ENCODE measurements at regions not wholly inside any gene's neighbourhood (a gene's known extent, or its start where the extent isn't known, plus 50 kb on each side); places are given as distances from the start of the nearest gene placed in this dataset.

DNA sequence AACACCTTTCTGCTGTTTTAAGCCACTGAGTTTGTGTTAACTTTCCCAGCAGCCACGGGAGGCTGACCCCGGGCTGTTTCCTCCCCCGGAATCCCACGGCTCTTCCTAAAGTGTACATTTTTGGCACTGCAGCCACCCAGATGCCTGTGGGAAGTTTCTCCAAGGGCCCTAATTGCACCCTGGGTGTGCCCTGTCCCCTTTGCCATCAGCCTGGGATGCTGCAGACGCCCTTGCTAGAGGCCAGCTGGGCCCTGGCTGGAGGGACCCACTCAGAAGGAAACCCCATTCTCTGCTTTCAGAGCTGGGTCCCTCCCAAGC is 883.3 kb downstream of the BRD1 start:
- TF ChIP-seq, protein P1, sequence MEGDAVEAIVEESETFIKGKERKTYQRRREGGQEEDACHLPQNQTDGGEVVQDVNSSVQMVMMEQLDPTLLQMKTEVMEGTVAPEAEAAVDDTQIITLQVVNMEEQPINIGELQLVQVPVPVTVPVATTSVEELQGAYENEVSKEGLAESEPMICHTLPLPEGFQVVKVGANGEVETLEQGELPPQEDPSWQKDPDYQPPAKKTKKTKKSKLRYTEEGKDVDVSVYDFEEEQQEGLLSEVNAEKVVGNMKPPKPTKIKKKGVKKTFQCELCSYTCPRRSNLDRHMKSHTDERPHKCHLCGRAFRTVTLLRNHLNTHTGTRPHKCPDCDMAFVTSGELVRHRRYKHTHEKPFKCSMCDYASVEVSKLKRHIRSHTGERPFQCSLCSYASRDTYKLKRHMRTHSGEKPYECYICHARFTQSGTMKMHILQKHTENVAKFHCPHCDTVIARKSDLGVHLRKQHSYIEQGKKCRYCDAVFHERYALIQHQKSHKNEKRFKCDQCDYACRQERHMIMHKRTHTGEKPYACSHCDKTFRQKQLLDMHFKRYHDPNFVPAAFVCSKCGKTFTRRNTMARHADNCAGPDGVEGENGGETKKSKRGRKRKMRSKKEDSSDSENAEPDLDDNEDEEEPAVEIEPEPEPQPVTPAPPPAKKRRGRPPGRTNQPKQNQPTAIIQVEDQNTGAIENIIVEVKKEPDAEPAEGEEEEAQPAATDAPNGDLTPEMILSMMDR (IDR thresholded peaks at IDR 0.05): no peak
- TF ChIP-seq POLR2AphosphoS5 (IDR thresholded peaks at IDR 0.05): no peak
